Keratinocyte (primary cell): ENCODE measurements at regions not wholly inside any gene's neighbourhood (a gene's known extent, or its start where the extent isn't known, plus 50 kb on each side); places are given as distances from the start of the nearest gene placed in this dataset.

Source experiments
- DNase-seq: peaks from one replicate; pipeline ENCODE4 v3.0.0-alpha.2; 2011; ENCODE audit warnings: low read depth, missing footprints, low spot score
- FAIRE-seq: peaks from 2 replicates; lab custom pipeline; 2011; peaks lifted over from hg19 to GRCh38; lab: Jason Lieb, UNC
- H2AFZ ChIP-seq: 2 replicates; pipeline ENCODE4 v1.6.0; 2012; ENCODE audit warnings: low read length, control low read depth, inconsistent platforms; ENCODE audit not compliant: control insufficient read depth
- H3K27ac ChIP-seq: 2 replicates; pipeline ENCODE4 v1.5.1; 2011; ENCODE audit warnings: low read length; ENCODE audit not compliant: control insufficient read depth, insufficient read depth
- H3K27me3 ChIP-seq: 3 replicates; pipeline ENCODE4 v1.6.0; 2011; ENCODE audit warnings: low read length; ENCODE audit not compliant: control insufficient read depth, insufficient read depth; ENCODE audit errors: extremely low read depth
- H3K36me3 ChIP-seq, 2 experiments: 2 replicates in 1 of 2; 3 replicates in 1 of 2; pipeline ENCODE4 v1.5.1; 2011; ENCODE audit warnings: low read length in 2 of 2, mild to moderate bottlenecking in 1 of 2; ENCODE audit not compliant: control insufficient read depth in 2 of 2, insufficient read depth in 2 of 2; ENCODE audit errors: extremely low read depth in 1 of 2
- H3K4me1 ChIP-seq: 3 replicates; pipeline ENCODE4 v1.5.1; 2011; ENCODE audit warnings: low read length; ENCODE audit not compliant: control insufficient read depth, insufficient read depth; ENCODE audit errors: extremely low read depth
- H3K4me2 ChIP-seq: 3 replicates; pipeline ENCODE4 v1.6.0; 2011; ENCODE audit warnings: low read depth, low read length; ENCODE audit not compliant: control insufficient read depth, insufficient read depth; ENCODE audit errors: extremely low read depth
- H3K4me3 ChIP-seq, 3 experiments: fragments of 200-600 bp in 1 of 3; sonication (generic) in 1 of 3; 2 replicates in 2 of 3; 3 replicates in 1 of 3; pipeline ENCODE4 v1.5.1; 2011 to 2016; ENCODE audit warnings: low read length in 3 of 3, mild to moderate bottlenecking in 3 of 3, control low read depth in 2 of 3, inconsistent platforms in 1 of 3, low read depth in 1 of 3, mixed read lengths in 1 of 3, mixed run types in 1 of 3, moderate library complexity in 1 of 3; ENCODE audit not compliant: control insufficient read depth in 2 of 3, insufficient read depth in 2 of 3; ENCODE audit errors: extremely low read depth in 1 of 3
- H3K79me2 ChIP-seq: 2 replicates; pipeline ENCODE4 v1.6.0; 2012; ENCODE audit warnings: low read length; ENCODE audit not compliant: control insufficient read depth, insufficient read depth
- H3K9ac ChIP-seq: 3 replicates; pipeline ENCODE4 v1.6.0; 2011; ENCODE audit warnings: low read length; ENCODE audit not compliant: control insufficient read depth, insufficient read depth; ENCODE audit errors: extremely low read depth
- H3K9me1 ChIP-seq: 3 replicates; pipeline ENCODE4 v1.6.0; 2011; ENCODE audit warnings: low read length; ENCODE audit not compliant: control insufficient read depth, insufficient read depth; ENCODE audit errors: extremely low read depth
- H3K9me3 ChIP-seq: 2 replicates; pipeline ENCODE4 v1.5.1; 2012; ENCODE audit warnings: low read depth, low read length; ENCODE audit not compliant: control insufficient read depth
- H4K20me1 ChIP-seq: 3 replicates; pipeline ENCODE4 v1.6.0; 2011; ENCODE audit warnings: low read length; ENCODE audit not compliant: control insufficient read depth, insufficient read depth; ENCODE audit errors: extremely low read depth
- EZH2 ChIP-seq: IDR thresholded peaks from one replicate; pipeline ENCODE4 v1.6.1; 2012; ENCODE audit warnings: inconsistent platforms, mild to moderate bottlenecking, low read length, moderate library complexity
- dilution Hi-C: fragments of 300-500 bp; cut with MboI; formaldehyde crosslinking; loops from one replicate; pipeline ENCODE4 v1.7.0; 2020; ENCODE audit warnings: low sequenced_read_pairs; ENCODE audit not compliant: extremely low pct_ligation_motif_present
- TF ChIP-seq, protein P1 (sequence below), 3 experiments: IDR thresholded peaks in 1 of 3; conservative IDR thresholded peaks in 1 of 3; optimal IDR thresholded peaks in 1 of 3; 2 replicates in 2 of 3; 3 replicates in 1 of 3; pipeline versions ENCODE3 to v1.5.1; 2011; ENCODE audit warnings: low read length in 3 of 3, mild to moderate bottlenecking in 3 of 3, moderate library complexity in 2 of 3, control low read depth in 1 of 3, inconsistent platforms in 1 of 3; ENCODE audit not compliant: insufficient read depth in 2 of 3; ENCODE audit errors: extremely low read depth in 1 of 3

DNA sequence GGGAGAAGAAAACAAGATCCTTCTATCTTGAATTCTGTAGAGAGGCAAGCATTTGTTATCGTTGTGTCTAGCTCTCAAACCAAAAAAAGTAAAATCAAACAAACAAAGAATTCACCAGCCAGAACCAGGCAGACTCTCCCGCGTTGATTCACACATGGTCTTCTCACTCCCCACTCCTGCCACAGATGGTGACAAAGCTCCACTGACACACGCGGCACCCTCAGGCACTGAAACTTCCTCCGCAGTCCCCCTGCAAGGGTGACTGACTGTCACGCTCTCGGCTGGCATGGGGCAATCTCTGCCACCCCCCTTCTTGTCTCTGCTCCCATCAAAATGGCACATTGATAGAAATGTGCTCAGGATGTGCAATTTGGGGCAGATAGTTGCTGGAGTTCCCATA is 304.9 kb downstream of the DHX15 start:
- Histone ChIP-seq H3K79me2 (no peaks in the 10 kb centered on the region), H3K36me3 (no peaks in the 10 kb centered on the region), H3K4me1 (peaks cover 4% of the 10 kb centered on the region), H3K9ac (no peak overlapping the region), H3K27ac (no peak overlapping the region), H3K4me3 (no peak overlapping the region), H3K4me2 (no peak overlapping the region), H3K9me1 (no peaks in the 10 kb centered on the region), H3K27me3 (no peaks in the 10 kb centered on the region), H3K9me3 (no peaks in the 10 kb centered on the region), H4K20me1 (no peaks in the 10 kb centered on the region), H2AFZ (no peak overlapping the region)
- DNase-seq (no peak), FAIRE-seq (no peak)
- TF ChIP-seq, protein P1, sequence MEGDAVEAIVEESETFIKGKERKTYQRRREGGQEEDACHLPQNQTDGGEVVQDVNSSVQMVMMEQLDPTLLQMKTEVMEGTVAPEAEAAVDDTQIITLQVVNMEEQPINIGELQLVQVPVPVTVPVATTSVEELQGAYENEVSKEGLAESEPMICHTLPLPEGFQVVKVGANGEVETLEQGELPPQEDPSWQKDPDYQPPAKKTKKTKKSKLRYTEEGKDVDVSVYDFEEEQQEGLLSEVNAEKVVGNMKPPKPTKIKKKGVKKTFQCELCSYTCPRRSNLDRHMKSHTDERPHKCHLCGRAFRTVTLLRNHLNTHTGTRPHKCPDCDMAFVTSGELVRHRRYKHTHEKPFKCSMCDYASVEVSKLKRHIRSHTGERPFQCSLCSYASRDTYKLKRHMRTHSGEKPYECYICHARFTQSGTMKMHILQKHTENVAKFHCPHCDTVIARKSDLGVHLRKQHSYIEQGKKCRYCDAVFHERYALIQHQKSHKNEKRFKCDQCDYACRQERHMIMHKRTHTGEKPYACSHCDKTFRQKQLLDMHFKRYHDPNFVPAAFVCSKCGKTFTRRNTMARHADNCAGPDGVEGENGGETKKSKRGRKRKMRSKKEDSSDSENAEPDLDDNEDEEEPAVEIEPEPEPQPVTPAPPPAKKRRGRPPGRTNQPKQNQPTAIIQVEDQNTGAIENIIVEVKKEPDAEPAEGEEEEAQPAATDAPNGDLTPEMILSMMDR (optimal IDR thresholded peaks at IDR 0.05 in 1 of 3, IDR thresholded peaks at IDR 0.05 in 1 of 3, conservative IDR thresholded peaks at IDR 0.05 in 1 of 3; ENCODE audit: extremely low read depth in 1 of 3, insufficient read depth in 2 of 3, low read length in 3 of 3) = no peak
- TF ChIP-seq EZH2 = no peak
- dilution Hi-C loops = no loop called here

DNA sequence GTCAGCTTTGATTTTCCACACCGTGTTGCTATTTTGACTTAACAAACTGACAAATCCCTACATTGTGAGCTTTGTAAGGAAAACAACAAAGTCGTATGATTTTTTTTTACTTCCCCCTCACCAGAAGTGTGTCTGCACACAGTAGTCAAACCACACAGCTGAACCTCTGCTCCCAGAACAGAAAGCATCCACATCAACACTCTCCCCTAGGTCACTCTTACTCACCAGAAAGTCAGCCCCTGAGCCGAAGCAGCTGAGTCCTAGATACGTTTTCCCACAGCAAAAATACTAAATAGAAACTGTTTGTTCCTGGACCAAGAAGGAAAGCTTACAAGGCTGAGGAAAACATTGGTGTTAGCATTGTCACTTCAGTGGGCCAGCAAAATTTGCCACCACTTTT is 305.7 kb downstream of the DHX15 start:
- Histone ChIP-seq H3K9me1 (no peaks in the 10 kb centered on the region), H3K4me2 (no peak overlapping the region), H2AFZ (no peak overlapping the region), H3K9me3 (no peaks in the 10 kb centered on the region), H3K27ac (no peak overlapping the region), H3K4me3 (no peak overlapping the region), H3K27me3 (no peaks in the 10 kb centered on the region), H4K20me1 (no peaks in the 10 kb centered on the region), H3K79me2 (no peaks in the 10 kb centered on the region), H3K4me1 (peaks cover 11% of the 10 kb centered on the region), H3K36me3 (no peaks in the 10 kb centered on the region), H3K9ac (no peak overlapping the region)
- dilution Hi-C loops = no loop called here
- no peak for DNase-seq
- no peak for TF ChIP-seq EZH2
- TF ChIP-seq, protein P1 (optimal IDR thresholded peaks at IDR 0.05 in 1 of 3, IDR thresholded peaks at IDR 0.05 in 1 of 3, conservative IDR thresholded peaks at IDR 0.05 in 1 of 3; ENCODE audit: extremely low read depth in 1 of 3, insufficient read depth in 2 of 3, low read length in 3 of 3) = no peak
- no peak for FAIRE-seq
